NB4 (cell line): ENCODE measurements at regions not wholly inside any gene's neighbourhood (a gene's known extent, or its start where the extent isn't known, plus 50 kb on each side); places are given as distances from the start of the nearest gene placed in this dataset.

Experiments used
- DNase-seq: peaks from one replicate; pipeline ENCODE4 v3.0.0; 2010; ENCODE audit warnings: low read depth
- H3K4me3 ChIP-seq: one replicate; pipeline ENCODE4 v1.5.1; 2011; ENCODE audit warnings: mild to moderate bottlenecking, low read depth, low read length, moderate library complexity
- MYC ChIP-seq: IDR thresholded peaks from 2 replicates; pipeline ENCODE4 v1.6.1; 2011; ENCODE audit warnings: low read depth, low read length
- POLR2A ChIP-seq: IDR thresholded peaks from 2 replicates; pipeline ENCODE4 v1.6.1; 2011; ENCODE audit warnings: mild to moderate bottlenecking; ENCODE audit not compliant: insufficient read length; ENCODE audit errors: extremely low read depth
- TF ChIP-seq, protein P1 (sequence below): IDR thresholded peaks from 2 replicates; pipeline ENCODE4 v1.6.1; 2011; ENCODE audit warnings: low read depth, low read length
- TF ChIP-seq, protein P2 (sequence below): IDR thresholded peaks from one replicate; pipeline ENCODE4 v1.5.1; 2012; ENCODE audit warnings: low read depth, low read length

DNA sequence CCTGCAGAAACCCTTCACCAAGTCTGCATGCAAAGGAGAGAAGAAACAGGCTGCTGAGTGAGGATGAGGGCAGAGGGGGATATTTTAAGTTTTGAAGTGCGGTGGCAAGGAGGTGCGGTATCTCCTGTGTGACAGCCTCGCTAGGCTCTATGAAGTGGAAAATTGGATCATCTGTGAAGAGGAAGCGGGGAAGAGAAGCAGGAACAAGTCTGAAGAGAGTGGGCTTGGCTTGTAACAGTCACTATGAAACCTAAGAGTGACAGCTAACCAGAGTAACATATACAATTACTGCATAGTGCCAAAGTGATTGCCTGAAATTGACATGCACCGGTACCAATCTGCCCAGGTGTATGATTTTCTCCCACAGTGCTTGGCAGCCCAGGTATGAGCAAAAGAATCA, 287.5 kb upstream of the KLF14 start:
- no peak for TF ChIP-seq MYC
- TF ChIP-seq, protein P1, sequence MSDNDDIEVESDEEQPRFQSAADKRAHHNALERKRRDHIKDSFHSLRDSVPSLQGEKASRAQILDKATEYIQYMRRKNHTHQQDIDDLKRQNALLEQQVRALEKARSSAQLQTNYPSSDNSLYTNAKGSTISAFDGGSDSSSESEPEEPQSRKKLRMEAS = no peak
- no peak for TF ChIP-seq POLR2A
- TF ChIP-seq, protein P2, sequence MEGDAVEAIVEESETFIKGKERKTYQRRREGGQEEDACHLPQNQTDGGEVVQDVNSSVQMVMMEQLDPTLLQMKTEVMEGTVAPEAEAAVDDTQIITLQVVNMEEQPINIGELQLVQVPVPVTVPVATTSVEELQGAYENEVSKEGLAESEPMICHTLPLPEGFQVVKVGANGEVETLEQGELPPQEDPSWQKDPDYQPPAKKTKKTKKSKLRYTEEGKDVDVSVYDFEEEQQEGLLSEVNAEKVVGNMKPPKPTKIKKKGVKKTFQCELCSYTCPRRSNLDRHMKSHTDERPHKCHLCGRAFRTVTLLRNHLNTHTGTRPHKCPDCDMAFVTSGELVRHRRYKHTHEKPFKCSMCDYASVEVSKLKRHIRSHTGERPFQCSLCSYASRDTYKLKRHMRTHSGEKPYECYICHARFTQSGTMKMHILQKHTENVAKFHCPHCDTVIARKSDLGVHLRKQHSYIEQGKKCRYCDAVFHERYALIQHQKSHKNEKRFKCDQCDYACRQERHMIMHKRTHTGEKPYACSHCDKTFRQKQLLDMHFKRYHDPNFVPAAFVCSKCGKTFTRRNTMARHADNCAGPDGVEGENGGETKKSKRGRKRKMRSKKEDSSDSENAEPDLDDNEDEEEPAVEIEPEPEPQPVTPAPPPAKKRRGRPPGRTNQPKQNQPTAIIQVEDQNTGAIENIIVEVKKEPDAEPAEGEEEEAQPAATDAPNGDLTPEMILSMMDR = no peak
- no peak overlapping the region for H3K4me3 ChIP-seq
- DNase-seq = no peak

DNA sequence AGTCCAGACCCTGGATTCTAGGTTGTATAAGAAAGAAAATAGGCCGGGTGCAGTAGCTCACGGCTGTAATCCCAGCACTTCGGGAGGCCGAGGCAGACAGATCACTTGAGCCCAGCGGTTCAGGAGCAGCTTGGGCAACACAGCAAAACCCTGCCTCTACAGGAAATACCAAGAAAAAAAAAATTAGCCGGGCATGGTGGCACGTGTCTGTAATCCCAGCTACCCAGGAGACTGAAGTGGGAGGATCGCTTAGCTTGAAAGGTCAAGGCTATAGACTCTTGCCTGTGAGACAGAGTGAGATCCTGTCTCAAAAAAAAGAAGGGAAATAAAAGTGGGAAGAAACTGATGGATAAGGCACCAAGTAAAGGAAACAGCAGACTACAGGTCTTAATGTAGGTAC, 287.9 kb upstream of the KLF14 start:
- TF ChIP-seq POLR2A (no peak), MYC (no peak)
- TF ChIP-seq, protein P2 = no peak
- TF ChIP-seq, protein P1 = no peak
- no peak overlapping the region for H3K4me3 ChIP-seq
- DNase-seq = no peak

GRCh38 chr7:131026297-131027000, 292.4 kb upstream of the KLF14 start:
- no peak overlapping the region for H3K4me3 ChIP-seq
- peak; percentile 35 for DNase-seq
- no peak for TF ChIP-seq MYC
- TF ChIP-seq, protein P1 = no peak
- TF ChIP-seq, protein P2 = no peak
- TF ChIP-seq POLR2A = no peak

DNA sequence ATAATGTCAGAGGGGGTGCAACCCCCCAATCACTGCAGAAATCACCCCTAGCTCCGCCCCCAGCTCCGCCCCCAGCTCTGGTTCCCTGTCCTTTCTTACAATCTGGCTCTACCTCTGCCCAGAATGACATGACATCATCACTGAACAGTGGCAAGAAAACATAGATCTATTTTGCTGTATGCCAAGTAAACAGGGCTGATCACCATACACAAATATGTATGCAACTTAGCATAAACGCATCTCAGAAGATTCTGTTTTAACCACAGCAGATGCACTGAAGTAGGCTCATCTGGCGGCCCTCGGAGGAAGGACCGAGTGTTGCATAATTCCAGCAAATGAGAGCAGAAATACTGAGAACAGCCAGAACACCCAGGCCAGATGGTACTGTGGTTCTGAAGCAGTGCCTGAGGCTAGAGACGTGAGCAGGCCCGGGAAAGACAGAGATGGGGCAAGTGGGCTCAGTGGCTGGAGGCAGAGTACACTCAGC, 293.3 kb upstream of the KLF14 start:
- H3K4me3 ChIP-seq = no peak overlapping the region
- peak; percentile 37 for DNase-seq
- TF ChIP-seq, protein P1 = no peak
- TF ChIP-seq, protein P2 = no peak
- TF ChIP-seq POLR2A (no peak), MYC (no peak)

DNA sequence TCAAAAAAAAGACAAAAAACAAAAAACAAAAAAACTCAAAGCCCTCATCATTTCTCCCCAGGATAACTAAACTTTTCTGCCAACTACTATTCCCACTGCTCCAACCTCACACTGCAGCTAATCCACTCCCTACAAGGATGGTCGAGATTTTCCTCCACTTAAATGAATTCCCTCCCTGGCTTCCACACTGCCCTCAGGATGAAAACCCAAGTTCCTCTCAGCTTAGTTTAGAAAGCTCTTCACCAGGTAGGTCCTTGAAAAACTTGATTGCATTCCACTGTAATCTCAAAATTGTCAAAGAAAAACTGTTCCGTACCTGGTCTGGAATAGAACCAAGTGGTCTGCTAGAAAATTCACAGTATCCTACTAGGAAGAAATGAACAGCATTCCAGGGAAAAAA, 294.3 kb upstream of the KLF14 start:
- no peak overlapping the region for H3K4me3 ChIP-seq
- TF ChIP-seq MYC = no peak
- TF ChIP-seq, protein P1 = no peak
- TF ChIP-seq, protein P2 = no peak
- TF ChIP-seq POLR2A = no peak
- DNase-seq = no peak
